ENCODE measurements at regions not wholly inside any gene's neighbourhood (a gene's known extent, or its start where the extent isn't known, plus 50 kb on each side); places are given as distances from the start of the nearest gene placed in this dataset.

DNA sequence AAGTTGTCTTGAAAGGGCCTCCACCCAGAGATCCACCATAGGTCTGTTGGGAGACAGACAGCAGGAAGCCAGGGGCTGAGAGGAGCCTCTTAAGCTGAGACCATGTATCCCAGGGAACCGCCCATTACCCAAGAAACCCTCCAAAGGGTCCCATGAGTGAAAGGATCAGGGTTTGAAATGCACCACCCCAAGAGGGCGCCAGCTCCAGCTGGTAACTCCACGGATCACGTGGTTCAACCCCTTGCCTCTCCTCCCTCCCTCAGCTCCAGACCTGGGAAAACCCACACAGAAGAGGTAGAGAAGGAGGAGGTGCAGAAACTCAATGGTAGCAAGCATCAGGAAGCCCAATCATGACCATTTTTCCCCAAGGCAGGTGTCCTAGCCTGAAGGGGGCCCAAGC is 148.7 kb downstream of the AIPL1 start:
- Mint-ChIP-seq H3K4me3 (ENCODE audit: low read depth) (no peak overlapping the region), H3K27me3 (peaks cover 19% of the 10 kb centered on the region), H3K4me1 (ENCODE audit: low read depth) (no peaks in the 10 kb centered on the region), H3K27ac (no peak overlapping the region), H3K36me3 (ENCODE audit: insufficient read depth) (no peaks in the 10 kb centered on the region), H3K9me3 (ENCODE audit: low read depth) (no peaks in the 10 kb centered on the region)
- no peak for DNase-seq (ENCODE audit: low spot score, unreplicated experiment)
- no peak for TF ChIP-seq CTCF (IDR thresholded peaks at IDR 0.05; ENCODE audit: unreplicated experiment)

DNA sequence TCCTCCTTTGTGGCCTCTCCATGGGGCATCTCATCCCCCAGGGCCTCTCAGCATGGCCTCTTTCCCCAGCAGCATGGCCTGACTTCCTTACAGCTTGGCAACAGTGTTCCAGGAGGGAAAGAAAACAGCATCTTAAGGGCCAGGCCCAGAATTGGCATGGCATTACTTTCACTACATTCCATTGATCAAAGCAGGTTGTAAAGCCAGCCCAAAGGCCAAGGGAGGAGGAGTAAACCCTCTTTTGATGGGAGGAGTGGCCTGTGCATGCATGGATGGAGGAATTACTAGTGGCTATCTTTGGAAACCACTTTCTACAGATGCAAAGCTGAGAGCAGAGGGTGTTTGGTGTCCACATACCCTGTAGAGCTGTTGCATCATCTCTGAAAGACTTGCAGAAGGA is 149.4 kb downstream of the AIPL1 start:
- no peak overlapping the region for H3K27ac Mint-ChIP-seq
- H3K4me1 Mint-ChIP-seq (ENCODE audit: low read depth), result no peaks in the 10 kb centered on the region
- DNase-seq (ENCODE audit: low spot score, unreplicated experiment), result no peak
- no peak for TF ChIP-seq CTCF (IDR thresholded peaks at IDR 0.05; ENCODE audit: unreplicated experiment)
- H3K9me3 Mint-ChIP-seq (ENCODE audit: low read depth), result no peaks in the 10 kb centered on the region
- H3K4me3 Mint-ChIP-seq (ENCODE audit: low read depth), result no peak overlapping the region
- no peaks in the 10 kb centered on the region for H3K36me3 Mint-ChIP-seq (ENCODE audit: insufficient read depth)
- H3K27me3 Mint-ChIP-seq, result peaks cover 26% of the 10 kb centered on the region

DNA sequence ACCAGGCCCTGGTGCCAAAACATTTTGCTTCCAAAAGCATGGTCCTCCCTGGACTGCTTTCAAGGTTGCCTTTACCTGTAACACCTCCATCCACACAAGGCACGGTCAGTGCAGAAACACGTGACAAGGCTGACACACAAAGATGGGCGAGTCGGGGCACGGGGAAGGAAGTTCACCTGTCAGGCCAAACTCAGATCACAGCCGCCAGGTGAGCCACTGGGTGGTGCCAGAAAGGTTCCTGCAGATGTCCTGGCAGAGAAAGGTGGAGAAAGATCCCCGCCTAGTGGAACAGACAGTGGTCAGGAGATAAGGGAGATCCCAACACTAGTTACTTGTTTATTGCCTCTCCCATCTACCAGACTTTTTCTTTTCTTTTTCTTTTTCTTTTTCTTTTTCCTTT is 155.3 kb downstream of the AIPL1 start:
- peak; percentile 42 for TF ChIP-seq CTCF (IDR thresholded peaks at IDR 0.05; ENCODE audit: unreplicated experiment)
- Mint-ChIP-seq H3K27me3 (peaks cover 22% of the 10 kb centered on the region), H3K9me3 (ENCODE audit: low read depth) (no peaks in the 10 kb centered on the region), H3K36me3 (ENCODE audit: insufficient read depth) (no peaks in the 10 kb centered on the region), H3K27ac (no peak overlapping the region), H3K4me1 (ENCODE audit: low read depth) (no peaks in the 10 kb centered on the region), H3K4me3 (ENCODE audit: low read depth) (no peak overlapping the region)
- peak; percentile 15 for DNase-seq (ENCODE audit: low spot score, unreplicated experiment)

- Mint-ChIP-seq H3K36me3 (ENCODE audit: insufficient read depth) (no peaks in the 10 kb centered on the region), H3K4me1 (ENCODE audit: low read depth) (no peaks in the 10 kb centered on the region), H3K27me3 (peaks cover 18% of the 10 kb centered on the region), H3K9me3 (ENCODE audit: low read depth) (no peaks in the 10 kb centered on the region), H3K27ac (no peak overlapping the region), H3K4me3 (ENCODE audit: low read depth) (no peak overlapping the region)
- DNase-seq (ENCODE audit: low spot score, unreplicated experiment), result no peak
- no peak for TF ChIP-seq CTCF (IDR thresholded peaks at IDR 0.05; ENCODE audit: unreplicated experiment)
Measured at GRCh38 chr17:6278376-6278775, 156.5 kb downstream of the AIPL1 start.

DNA sequence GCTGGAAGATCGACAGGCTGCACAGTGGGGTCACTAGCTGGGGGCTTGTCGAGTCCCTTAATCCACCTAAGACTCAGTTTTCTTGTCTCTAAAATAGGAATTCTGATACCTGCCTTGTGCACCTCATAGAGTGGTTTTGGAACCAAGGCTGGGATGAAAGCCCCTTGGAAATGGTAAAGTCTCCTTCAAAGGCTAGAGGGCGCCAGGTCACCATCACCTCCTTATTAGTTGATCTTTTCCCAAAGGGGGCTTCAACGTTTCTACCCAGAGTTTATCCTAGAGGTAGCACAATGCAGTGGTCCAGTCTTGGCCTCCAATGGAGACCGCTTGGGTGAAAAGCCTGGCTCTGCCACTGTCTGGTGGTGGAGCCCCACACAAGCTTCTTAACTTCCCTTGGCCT is 158.2 kb downstream of the AIPL1 start:
- no peaks in the 10 kb centered on the region for H3K4me1 Mint-ChIP-seq (ENCODE audit: low read depth)
- peaks cover 15% of the 10 kb centered on the region for H3K27me3 Mint-ChIP-seq
- no peaks in the 10 kb centered on the region for H3K9me3 Mint-ChIP-seq (ENCODE audit: low read depth)
- no peak overlapping the region for H3K27ac Mint-ChIP-seq
- no peak overlapping the region for H3K4me3 Mint-ChIP-seq (ENCODE audit: low read depth)
- no peak for DNase-seq (ENCODE audit: low spot score, unreplicated experiment)
- H3K36me3 Mint-ChIP-seq (ENCODE audit: insufficient read depth), result no peaks in the 10 kb centered on the region
- TF ChIP-seq CTCF (IDR thresholded peaks at IDR 0.05; ENCODE audit: unreplicated experiment), result peak; percentile 31
